ENCODE measurements at regions not wholly inside any gene's neighbourhood (a gene's known extent, or its start where the extent isn't known, plus 50 kb on each side); places are given as distances from the start of the nearest gene placed in this dataset.

DNA sequence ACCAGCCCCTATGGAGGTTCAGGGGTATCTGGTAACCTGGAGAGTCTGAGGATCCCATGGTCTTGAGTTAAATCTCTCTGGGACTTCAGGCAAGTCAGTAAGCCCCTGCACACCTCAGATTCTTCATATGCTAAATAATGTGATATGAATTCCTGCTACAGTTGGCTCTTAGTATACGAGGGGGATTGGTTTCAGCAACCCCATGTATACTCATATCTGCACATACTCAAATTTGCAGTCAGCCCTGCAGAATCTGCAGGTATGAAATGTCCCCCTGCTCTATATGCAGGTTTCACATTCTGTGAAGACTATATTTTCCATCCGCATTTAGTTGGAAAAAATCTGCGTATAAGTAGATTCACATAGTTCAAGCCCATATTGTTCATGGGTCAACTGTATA, 136.6 kb downstream of the TOMM20 start:
- Mint-ChIP-seq H3K9me3 (no peaks in the 10 kb centered on the region), H3K27me3 (ENCODE audit: low read depth) (no peaks in the 10 kb centered on the region), H3K4me3 (no peak overlapping the region), H3K27ac (no peak overlapping the region), H3K36me3 (ENCODE audit: low read depth) (peaks cover 8% of the 10 kb centered on the region), H3K4me1 (ENCODE audit: low read depth) (peaks cover 50% of the 10 kb centered on the region)

DNA sequence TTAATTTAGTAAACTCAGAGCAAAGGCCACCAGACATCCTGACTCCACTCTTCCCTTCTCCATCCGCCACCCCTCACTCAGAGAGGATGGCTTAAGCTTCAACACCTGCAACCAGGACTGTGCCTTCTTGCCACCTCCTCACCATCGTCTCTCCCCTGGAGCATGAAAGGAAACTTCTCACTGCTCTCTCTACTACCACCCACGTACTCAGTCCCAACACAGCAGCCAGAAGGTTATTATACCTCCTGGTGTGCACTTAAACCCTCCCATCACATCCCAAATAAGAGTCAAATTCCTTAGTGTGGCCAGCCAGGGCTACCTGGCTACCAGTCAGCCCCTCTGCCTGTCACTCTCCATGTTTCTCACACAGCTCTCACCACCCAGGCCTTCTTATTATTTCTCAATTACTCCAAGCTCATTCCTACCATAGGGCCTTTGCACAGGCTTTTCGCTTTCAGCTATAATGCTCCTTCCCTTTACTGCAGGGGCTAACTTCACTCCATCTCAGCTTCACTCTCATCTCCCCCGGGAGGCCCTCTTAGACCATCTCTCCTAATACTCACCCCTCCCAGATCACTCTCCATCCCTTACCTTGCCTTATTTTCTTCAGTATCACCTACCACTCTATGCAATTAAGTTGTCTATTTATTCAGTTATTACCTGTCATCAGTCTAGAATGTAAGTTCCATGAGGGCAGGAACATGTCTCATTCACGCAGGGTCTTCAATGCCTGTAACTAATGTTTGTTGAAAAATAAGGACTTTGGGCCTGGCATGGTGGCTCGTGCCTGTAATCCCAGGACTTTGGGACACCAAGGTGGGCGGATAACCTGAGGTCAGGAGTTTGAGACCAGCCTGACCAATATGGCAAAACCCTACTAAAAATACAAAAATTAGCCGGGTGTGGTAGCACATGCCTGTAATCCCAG, 137.5 kb downstream of the TOMM20 start:
- peaks cover 57% of the 10 kb centered on the region for H3K4me1 Mint-ChIP-seq (ENCODE audit: low read depth)
- H3K36me3 Mint-ChIP-seq (ENCODE audit: low read depth): peaks cover 10% of the 10 kb centered on the region
- H3K27ac Mint-ChIP-seq: peak overlapping the region; percentile 58
- no peaks in the 10 kb centered on the region for H3K27me3 Mint-ChIP-seq (ENCODE audit: low read depth)
- no peak overlapping the region for H3K4me3 Mint-ChIP-seq
- no peaks in the 10 kb centered on the region for H3K9me3 Mint-ChIP-seq

DNA sequence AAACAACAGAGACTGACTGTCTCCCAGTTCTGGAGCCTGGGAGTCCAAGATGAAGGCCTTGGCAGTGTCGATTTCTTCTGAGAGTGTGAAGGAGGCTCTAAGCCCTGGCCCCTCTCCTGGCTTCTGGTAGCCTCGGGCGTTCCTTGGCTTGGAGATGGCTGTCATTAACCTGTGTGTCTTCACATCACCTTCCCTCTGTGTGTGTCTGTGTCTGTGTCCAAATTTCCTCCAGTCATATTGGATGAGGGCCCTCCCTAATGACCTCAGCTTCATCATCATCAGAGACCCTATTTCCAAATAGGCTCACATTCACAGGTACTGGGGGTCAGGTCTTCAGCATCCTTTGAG, 138.3 kb downstream of the TOMM20 start:
- Mint-ChIP-seq H3K4me3 (no peak overlapping the region), H3K27ac (no peak overlapping the region)

DNA sequence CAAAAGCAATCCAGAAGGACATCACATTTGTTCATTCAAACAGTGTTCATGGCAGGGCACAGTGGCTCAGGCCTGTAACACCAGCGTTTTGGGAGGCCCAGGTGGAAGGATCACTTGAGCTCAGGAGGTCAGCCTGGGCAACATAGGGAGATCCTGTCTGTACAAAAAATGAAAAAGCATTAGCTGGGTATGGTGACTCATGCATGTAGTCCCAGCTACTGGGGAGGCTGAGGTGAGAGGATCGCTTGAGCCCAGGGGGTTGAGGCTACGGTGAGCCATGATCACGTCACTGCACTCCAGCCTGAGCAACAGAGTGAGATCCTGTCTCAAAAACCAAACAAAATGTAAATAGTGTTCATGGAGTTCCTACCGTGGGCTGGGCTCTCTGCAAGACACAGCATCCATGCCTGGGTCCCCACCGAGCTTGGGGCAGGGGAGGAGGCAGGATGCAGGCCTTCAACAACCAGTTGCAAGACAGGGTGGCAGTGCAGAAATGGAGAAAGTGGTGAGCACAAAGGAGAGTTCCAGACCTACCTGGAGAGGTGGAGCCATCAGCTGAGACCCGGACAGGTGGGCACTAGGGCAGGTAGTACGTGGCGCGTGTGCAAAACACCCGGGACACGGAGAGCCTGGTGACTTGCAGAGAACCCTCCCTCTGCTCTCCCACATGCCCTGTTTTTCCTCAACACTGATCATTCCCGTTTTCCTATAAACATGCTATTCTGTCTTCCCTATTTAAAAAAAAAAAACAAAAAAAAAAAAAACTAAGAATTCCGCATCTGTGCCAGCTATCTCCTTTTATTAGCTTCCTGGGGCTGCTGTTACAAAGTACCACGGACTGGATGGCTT, 138.9 kb downstream of the TOMM20 start:
- no peaks in the 10 kb centered on the region for H3K27me3 Mint-ChIP-seq (ENCODE audit: low read depth)
- peaks cover 54% of the 10 kb centered on the region for H3K4me1 Mint-ChIP-seq (ENCODE audit: low read depth)
- H3K27ac Mint-ChIP-seq: peak overlapping the region; percentile 62
- H3K4me3 Mint-ChIP-seq: no peak overlapping the region
- H3K9me3 Mint-ChIP-seq: no peaks in the 10 kb centered on the region
- H3K36me3 Mint-ChIP-seq (ENCODE audit: low read depth): peaks cover 10% of the 10 kb centered on the region

More for the DNA sequence above, 138.3 kb downstream of the TOMM20 start:
- Mint-ChIP-seq H3K36me3 (ENCODE audit: low read depth) (peaks cover 10% of the 10 kb centered on the region), H3K9me3 (no peaks in the 10 kb centered on the region), H3K27me3 (ENCODE audit: low read depth) (no peaks in the 10 kb centered on the region), H3K4me1 (ENCODE audit: low read depth) (peaks cover 57% of the 10 kb centered on the region)

DNA sequence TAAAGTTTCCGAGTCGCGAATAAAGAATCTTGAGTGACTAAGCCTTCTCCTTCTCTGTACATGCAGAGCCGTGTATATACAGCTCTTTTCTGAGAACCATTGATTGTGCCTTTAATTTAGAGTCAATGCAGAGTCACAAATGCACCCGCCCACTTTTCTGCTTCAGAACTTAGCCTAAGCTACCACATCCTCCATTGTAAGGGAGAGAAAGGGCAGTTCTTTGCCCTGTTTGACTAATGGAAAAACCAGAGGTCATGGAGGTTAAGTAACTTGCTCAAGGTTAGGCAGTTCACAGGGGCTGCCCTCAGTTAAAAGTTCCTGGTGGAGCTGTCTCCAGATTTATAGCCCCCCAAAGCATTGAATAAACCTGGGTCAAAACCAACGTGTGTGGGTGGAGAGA, 139.6 kb downstream of the TOMM20 start:
- peak overlapping the region; percentile 30 for H3K4me3 Mint-ChIP-seq
- peak overlapping the region; percentile 62 for H3K27ac Mint-ChIP-seq
- H3K36me3 Mint-ChIP-seq (ENCODE audit: low read depth): peaks cover 12% of the 10 kb centered on the region
- peaks cover 52% of the 10 kb centered on the region for H3K4me1 Mint-ChIP-seq (ENCODE audit: low read depth)
- H3K27me3 Mint-ChIP-seq (ENCODE audit: low read depth): no peaks in the 10 kb centered on the region
- no peaks in the 10 kb centered on the region for H3K9me3 Mint-ChIP-seq

DNA sequence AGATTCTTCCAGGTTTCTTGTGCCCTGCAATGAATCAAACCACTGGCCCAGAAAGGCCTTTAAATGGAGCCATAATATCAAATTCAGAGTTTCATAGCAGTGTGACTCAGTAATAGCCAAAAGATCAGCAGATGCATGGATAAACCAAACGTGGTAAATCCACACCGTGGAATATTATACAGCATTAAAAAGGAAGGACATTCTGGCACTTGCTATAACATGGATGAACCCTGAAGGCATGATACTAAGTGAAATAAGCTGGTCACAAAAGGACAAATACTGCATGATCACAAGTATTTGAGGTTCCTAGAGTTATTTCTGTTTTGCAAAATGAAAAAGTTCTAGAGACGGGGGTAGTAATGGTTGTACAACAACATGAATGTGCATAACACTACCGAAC, 140.1 kb downstream of the TOMM20 start:
- Mint-ChIP-seq H3K4me1 (ENCODE audit: low read depth) (peaks cover 55% of the 10 kb centered on the region), H3K4me3 (no peak overlapping the region), H3K9me3 (no peaks in the 10 kb centered on the region), H3K27me3 (ENCODE audit: low read depth) (no peaks in the 10 kb centered on the region), H3K27ac (peak overlapping the region; percentile 29), H3K36me3 (ENCODE audit: low read depth) (peaks cover 12% of the 10 kb centered on the region)

DNA sequence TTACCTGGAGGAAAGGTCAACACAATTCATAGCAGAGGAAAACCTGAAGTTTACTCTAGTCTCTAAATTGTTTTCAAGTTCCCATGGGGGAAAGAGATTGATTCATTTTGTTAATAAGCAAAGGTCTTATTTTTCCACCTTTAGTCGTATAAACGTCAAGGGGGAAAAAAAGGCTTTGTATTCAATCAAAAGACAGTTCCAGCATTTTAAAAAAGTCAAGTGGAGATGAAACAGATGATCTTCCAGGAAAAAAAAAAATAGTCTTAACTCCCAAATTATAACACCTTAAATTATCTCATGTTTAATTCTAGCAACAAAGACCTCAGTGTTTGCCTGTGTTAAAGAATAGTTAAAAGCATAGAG, 140.5 kb downstream of the TOMM20 start:
- Mint-ChIP-seq H3K27me3 (ENCODE audit: low read depth) (no peaks in the 10 kb centered on the region), H3K27ac (peak overlapping the region; percentile 89), H3K4me3 (no peak overlapping the region), H3K9me3 (no peaks in the 10 kb centered on the region), H3K36me3 (ENCODE audit: low read depth) (peaks cover 12% of the 10 kb centered on the region), H3K4me1 (ENCODE audit: low read depth) (peaks cover 59% of the 10 kb centered on the region)

DNA sequence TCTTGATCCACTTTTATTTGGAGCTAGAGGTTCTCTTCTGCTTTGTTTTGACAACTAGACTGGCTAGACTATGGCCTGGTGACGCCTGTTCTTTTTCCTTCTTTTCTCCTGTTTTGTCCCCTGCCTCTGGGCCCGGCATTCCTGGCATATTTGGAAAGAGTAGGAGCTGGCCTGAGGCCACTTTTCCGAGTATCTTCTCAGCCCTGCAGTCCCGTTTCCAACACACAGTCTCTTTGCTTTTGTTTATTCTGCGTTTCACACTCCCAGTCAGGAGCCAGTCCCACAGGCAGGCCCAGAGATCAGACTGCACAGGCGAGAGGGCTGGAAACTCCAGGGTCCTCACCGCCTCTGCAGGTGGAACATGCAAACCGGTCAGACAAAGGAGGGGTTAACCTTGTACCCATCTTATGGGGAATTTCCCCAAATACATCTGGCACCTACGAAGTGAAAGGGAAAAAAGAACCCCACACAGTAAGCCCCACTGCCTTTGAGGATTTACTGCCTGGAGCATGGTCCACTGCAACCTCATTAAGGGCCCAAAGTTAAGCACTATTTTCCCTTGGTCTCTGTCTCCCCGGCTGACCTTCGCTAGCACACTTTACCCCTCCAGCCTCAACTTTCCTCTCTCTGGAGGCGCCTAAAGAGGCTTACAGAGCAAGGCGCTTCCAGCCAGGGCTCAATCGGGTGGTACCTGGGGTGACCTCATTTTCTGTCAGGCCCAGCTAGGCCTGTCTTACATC, 141.1 kb downstream of the TOMM20 start:
- peaks cover 57% of the 10 kb centered on the region for H3K4me1 Mint-ChIP-seq (ENCODE audit: low read depth)
- peak overlapping the region; percentile 89 for H3K27ac Mint-ChIP-seq
- no peaks in the 10 kb centered on the region for H3K9me3 Mint-ChIP-seq
- H3K4me3 Mint-ChIP-seq: peak overlapping the region; percentile 47
- H3K36me3 Mint-ChIP-seq (ENCODE audit: low read depth): peaks cover 12% of the 10 kb centered on the region
- H3K27me3 Mint-ChIP-seq (ENCODE audit: low read depth): no peaks in the 10 kb centered on the region

DNA sequence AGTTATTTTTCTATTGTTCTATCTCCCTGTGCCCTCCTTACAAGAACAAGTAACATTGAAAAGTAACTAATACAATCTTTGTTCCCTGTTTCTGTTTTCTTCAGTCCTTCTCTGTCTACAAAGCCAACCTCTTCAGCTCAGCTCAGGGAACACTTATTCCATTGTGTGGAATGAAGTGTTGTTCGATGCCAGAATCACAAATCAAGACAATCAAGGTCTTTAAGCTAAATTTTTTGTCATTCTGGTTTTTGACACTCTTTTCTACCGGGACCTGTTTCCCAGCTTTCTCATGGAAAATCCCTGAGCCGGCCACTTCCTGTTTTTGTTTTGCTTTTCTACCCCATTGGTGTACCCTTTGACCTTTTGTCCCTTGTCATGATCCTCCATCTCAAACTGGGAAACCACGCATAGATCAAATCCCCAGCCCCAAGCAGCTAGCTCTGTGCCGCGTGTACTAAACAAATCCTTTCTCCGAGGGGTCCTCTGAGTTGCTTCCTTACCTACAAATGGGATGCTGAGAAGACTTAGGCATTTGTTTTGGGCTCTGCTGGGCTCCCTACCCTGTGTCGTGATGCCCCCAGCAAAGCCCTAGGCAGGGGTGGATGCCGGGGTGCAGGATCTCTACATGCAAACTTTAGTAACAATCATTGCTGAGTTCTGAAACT, 141.8 kb downstream of the TOMM20 start:
- Mint-ChIP-seq H3K4me1 (ENCODE audit: low read depth) (peaks cover 57% of the 10 kb centered on the region), H3K9me3 (no peaks in the 10 kb centered on the region), H3K27me3 (ENCODE audit: low read depth) (no peaks in the 10 kb centered on the region), H3K27ac (peak overlapping the region; percentile 89), H3K4me3 (peak overlapping the region; percentile 47), H3K36me3 (ENCODE audit: low read depth) (peaks cover 12% of the 10 kb centered on the region)

DNA sequence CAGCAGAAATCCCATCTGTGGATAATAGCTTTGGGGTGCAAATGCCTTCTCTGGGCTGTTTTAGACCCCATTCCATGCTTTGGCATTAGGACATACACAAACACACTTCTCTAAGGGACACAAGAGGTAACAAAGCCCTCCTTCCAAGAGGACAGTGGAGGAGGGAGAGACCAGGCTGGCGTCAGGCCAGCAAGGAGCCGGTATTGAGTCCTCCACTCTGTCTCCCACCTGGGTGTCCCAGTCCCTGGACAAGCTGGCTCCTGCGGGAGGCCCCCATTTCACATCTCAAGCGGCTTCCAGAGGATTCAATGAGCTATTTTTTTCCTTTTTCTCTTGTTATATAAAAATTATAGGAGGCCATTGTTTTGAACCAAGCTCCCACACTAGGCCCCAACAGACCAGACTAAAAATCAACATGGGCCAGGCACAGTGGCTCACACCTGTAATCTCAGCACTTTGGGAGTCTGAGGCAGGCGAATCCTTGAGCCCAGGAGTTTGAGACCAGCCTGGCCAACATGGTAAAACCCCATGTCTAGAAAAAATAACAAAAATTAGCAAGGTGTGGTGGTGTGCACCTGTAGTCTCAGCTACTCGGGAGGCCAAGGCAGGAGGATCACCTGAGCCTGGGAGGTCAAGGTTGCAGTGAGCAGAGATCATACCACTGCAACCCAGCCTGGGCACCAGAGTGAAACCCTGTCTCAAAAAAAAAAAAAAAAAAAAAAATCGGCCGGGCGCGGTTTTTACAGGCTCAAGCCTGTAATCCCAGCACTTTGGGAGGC, 142.9 kb downstream of the TOMM20 start:
- peaks cover 8% of the 10 kb centered on the region for H3K36me3 Mint-ChIP-seq (ENCODE audit: low read depth)
- no peaks in the 10 kb centered on the region for H3K9me3 Mint-ChIP-seq
- H3K4me3 Mint-ChIP-seq: no peak overlapping the region
- H3K4me1 Mint-ChIP-seq (ENCODE audit: low read depth): peaks cover 58% of the 10 kb centered on the region
- H3K27ac Mint-ChIP-seq: no peak overlapping the region
- H3K27me3 Mint-ChIP-seq (ENCODE audit: low read depth): no peaks in the 10 kb centered on the region

DNA sequence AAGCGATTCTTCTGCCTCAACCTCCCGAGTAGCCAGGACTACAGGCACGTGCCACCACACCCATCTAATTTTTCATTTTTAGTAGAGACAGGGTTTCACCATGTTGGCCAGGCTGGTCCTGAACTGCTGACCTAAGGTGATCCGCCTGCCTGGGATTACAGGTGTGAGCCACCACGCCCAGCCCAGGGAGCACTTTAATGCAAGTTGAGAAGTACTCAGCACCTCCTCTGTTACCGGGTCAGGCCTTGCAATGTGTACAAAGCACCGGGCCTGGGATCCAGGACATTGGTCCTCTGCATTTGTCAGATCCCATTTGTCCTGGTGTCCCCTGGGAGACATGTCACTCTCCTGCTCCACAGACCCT, 143.6 kb downstream of the TOMM20 start:
- no peak overlapping the region for H3K4me3 Mint-ChIP-seq
- peak overlapping the region; percentile 31 for H3K27ac Mint-ChIP-seq
- peaks cover 8% of the 10 kb centered on the region for H3K36me3 Mint-ChIP-seq (ENCODE audit: low read depth)
- no peaks in the 10 kb centered on the region for H3K9me3 Mint-ChIP-seq
- no peaks in the 10 kb centered on the region for H3K27me3 Mint-ChIP-seq (ENCODE audit: low read depth)
- H3K4me1 Mint-ChIP-seq (ENCODE audit: low read depth): peaks cover 63% of the 10 kb centered on the region

DNA sequence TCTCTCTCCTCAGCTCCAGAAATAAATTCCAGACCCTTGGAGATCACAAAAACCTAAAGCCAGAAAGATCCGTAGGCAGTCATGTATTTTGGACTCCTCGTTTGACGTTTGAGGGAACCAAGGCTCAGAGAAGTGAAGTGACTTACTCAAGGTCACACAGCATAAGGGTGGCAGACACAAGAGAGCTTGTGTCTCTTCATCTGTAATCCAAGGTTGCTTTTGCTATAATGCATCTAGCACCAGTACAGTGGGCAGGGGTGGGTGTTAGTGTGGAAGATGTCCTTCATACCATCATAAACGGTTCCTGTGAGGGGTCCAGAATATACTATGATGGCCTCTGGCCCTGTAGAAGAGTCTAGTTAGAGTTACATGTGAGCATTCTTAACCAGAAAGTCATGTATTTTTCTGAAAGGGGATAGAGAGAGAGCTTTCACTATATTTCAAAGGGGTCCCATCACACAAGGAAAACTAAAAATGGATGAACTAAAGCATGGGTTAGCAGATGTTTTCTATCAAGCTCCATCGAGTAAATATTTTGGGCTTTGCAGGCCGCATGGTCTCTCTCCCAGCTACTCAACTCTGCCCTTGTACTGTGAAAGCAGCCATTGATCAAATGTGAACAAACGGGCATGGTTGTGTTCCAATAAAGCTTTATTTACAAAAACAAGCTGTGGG, 144.9 kb downstream of the TOMM20 start:
- H3K4me1 Mint-ChIP-seq (ENCODE audit: low read depth): peaks cover 68% of the 10 kb centered on the region
- H3K27ac Mint-ChIP-seq: peak overlapping the region; percentile 53
- no peaks in the 10 kb centered on the region for H3K9me3 Mint-ChIP-seq
- H3K27me3 Mint-ChIP-seq (ENCODE audit: low read depth): no peaks in the 10 kb centered on the region
- no peak overlapping the region for H3K4me3 Mint-ChIP-seq
- H3K36me3 Mint-ChIP-seq (ENCODE audit: low read depth): peaks cover 8% of the 10 kb centered on the region

DNA sequence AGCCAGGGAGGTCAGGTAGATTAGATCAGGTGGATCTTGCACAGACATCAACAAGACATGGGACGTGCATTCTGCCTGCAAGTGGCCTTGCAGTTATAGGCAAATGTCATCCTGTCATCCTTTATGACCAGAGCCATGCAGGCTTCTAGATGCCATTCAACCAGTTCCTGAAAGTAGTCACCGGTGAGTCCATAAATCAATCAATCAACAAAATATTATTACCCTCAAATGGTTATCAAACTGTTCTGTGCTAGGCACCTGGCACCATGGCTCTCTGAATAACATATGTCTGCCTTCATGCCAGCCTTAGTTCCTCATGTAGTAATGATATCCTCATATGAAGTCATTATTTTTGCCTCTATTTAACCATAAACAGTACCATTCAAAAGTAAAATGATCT, 146.9 kb downstream of the TOMM20 start:
- peak overlapping the region; percentile 92 for H3K27ac Mint-ChIP-seq
- no peaks in the 10 kb centered on the region for H3K27me3 Mint-ChIP-seq (ENCODE audit: low read depth)
- no peak overlapping the region for H3K4me3 Mint-ChIP-seq
- peaks cover 3% of the 10 kb centered on the region for H3K36me3 Mint-ChIP-seq (ENCODE audit: low read depth)
- H3K9me3 Mint-ChIP-seq: no peaks in the 10 kb centered on the region
- peaks cover 65% of the 10 kb centered on the region for H3K4me1 Mint-ChIP-seq (ENCODE audit: low read depth)

Data from T-helper 1 cell treated with Interleukin-12 subunit alpha and Interleukin-12 subunit beta and Interleukin-4 antibody, amounts not matched to agents 30 μg/mL and 1 μg/mL, for 36 hours (primary cell).